ENCODE measurements at regions not wholly inside any gene's neighbourhood (a gene's known extent, or its start where the extent isn't known, plus 50 kb on each side); places are given as distances from the start of the nearest gene placed in this dataset.

- CTCF ChIA-PET, result no interaction called here
- POLR2A ChIA-PET, result no interaction called here
- no peaks in the 10 kb centered on the region for H3K27me3 ChIP-seq (ENCODE audit: control insufficient read depth, insufficient read depth, low read length)
- no peak for TF ChIP-seq CTCF (IDR thresholded peaks at IDR 0.05; ENCODE audit: insufficient read depth, low read depth, low read length)
- H3K36me3 ChIP-seq (ENCODE audit: control insufficient read depth, insufficient read depth, low read length), result no peaks in the 10 kb centered on the region
- no peak for DNase-seq (ENCODE audit: low read depth)
- no peak overlapping the region for H3K4me3 ChIP-seq (ENCODE audit: low read depth, low read length)
Measured at GRCh38 chr6:65816991-65817390, 110.0 kb upstream of the EYS start.

- TF ChIP-seq CTCF (IDR thresholded peaks at IDR 0.05; ENCODE audit: insufficient read depth, low read depth, low read length), result no peak
- ChIA-PET POLR2A (no interaction called here), CTCF (no interaction called here)
- Histone ChIP-seq H3K4me3 (ENCODE audit: low read depth, low read length) (no peak overlapping the region), H3K36me3 (ENCODE audit: control insufficient read depth, insufficient read depth, low read length) (no peaks in the 10 kb centered on the region), H3K27me3 (ENCODE audit: control insufficient read depth, insufficient read depth, low read length) (no peaks in the 10 kb centered on the region)
- DNase-seq (ENCODE audit: low read depth), result no peak
Measured at GRCh38 chr6:65814071-65814470, 107.0 kb upstream of the EYS start.

GRCh38 chr6:65803186-65803585, 96.2 kb upstream of the EYS start:
- ChIA-PET CTCF (no interaction called here), POLR2A (no interaction called here)
- no peak overlapping the region for H3K4me3 ChIP-seq (ENCODE audit: low read depth, low read length)

GRCh38 chr6:65799389-65799788, 92.4 kb upstream of the EYS start:
- DNase-seq (ENCODE audit: low read depth), result no peak
- no peaks in the 10 kb centered on the region for H3K36me3 ChIP-seq (ENCODE audit: control insufficient read depth, insufficient read depth, low read length)
- TF ChIP-seq CTCF (IDR thresholded peaks at IDR 0.05; ENCODE audit: insufficient read depth, low read depth, low read length), result no peak
- H3K27me3 ChIP-seq (ENCODE audit: control insufficient read depth, insufficient read depth, low read length), result no peaks in the 10 kb centered on the region
- CTCF ChIA-PET, result no interaction called here
- POLR2A ChIA-PET, result no interaction called here
- no peak overlapping the region for H3K4me3 ChIP-seq (ENCODE audit: low read depth, low read length)

More at GRCh38 chr6:65803186-65803585, 96.2 kb upstream of the EYS start:
- TF ChIP-seq CTCF (IDR thresholded peaks at IDR 0.05; ENCODE audit: insufficient read depth, low read depth, low read length), result no peak
- no peaks in the 10 kb centered on the region for H3K36me3 ChIP-seq (ENCODE audit: control insufficient read depth, insufficient read depth, low read length)
- no peaks in the 10 kb centered on the region for H3K27me3 ChIP-seq (ENCODE audit: control insufficient read depth, insufficient read depth, low read length)
- DNase-seq (ENCODE audit: low read depth), result no peak

GRCh38 chr6:65798280-65799014, 91.4 kb upstream of the EYS start:
- Histone ChIP-seq H3K27me3 (ENCODE audit: control insufficient read depth, insufficient read depth, low read length) (no peaks in the 10 kb centered on the region), H3K36me3 (ENCODE audit: control insufficient read depth, insufficient read depth, low read length) (no peaks in the 10 kb centered on the region), H3K4me3 (ENCODE audit: low read depth, low read length) (no peak overlapping the region)
- CTCF ChIA-PET, result no interaction called here
- DNase-seq (ENCODE audit: low read depth), result no peak
- TF ChIP-seq CTCF (IDR thresholded peaks at IDR 0.05; ENCODE audit: insufficient read depth, low read depth, low read length), result no peak
- POLR2A ChIA-PET, result interaction anchor here (0.7 kb wide), 1 partner anchor 239 kb away, joined by 3 read pairs; no protein-coding TSS in a partner anchor
